ENCODE measurements at regions not wholly inside any gene's neighbourhood (a gene's known extent, or its start where the extent isn't known, plus 50 kb on each side); places are given as distances from the start of the nearest gene placed in this dataset.

DNA sequence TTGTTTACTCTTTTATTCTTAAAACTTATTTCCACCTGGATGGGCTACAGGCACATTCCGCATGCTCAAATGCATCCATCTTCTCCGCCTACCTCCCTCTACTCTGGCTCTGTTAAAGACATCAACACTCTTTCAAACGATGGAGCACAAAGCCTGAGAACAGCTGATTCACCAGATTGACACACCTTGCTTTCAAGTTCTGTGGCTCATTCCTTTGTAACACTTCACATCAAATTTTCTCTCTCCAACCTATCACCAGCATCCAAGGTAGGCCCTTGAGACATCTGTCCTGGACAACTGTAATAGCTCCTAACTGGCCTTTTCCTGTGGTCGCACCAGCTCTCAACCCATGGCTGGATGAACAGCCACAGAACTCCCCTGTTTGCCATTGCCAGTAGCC, 274.5 kb downstream of the BCL11A start:
- TF ChIP-seq CTCF (IDR thresholded peaks at IDR 0.05) (no peak), POLR2A (IDR thresholded peaks at IDR 0.05) (no peak)
